ENCODE measurements at regions not wholly inside any gene's neighbourhood (a gene's known extent, or its start where the extent isn't known, plus 50 kb on each side); places are given as distances from the start of the nearest gene placed in this dataset.

- H3K27me3 Mint-ChIP-seq (ENCODE audit: low read depth), result no peaks in the 10 kb centered on the region
- TF ChIP-seq, protein P1, sequence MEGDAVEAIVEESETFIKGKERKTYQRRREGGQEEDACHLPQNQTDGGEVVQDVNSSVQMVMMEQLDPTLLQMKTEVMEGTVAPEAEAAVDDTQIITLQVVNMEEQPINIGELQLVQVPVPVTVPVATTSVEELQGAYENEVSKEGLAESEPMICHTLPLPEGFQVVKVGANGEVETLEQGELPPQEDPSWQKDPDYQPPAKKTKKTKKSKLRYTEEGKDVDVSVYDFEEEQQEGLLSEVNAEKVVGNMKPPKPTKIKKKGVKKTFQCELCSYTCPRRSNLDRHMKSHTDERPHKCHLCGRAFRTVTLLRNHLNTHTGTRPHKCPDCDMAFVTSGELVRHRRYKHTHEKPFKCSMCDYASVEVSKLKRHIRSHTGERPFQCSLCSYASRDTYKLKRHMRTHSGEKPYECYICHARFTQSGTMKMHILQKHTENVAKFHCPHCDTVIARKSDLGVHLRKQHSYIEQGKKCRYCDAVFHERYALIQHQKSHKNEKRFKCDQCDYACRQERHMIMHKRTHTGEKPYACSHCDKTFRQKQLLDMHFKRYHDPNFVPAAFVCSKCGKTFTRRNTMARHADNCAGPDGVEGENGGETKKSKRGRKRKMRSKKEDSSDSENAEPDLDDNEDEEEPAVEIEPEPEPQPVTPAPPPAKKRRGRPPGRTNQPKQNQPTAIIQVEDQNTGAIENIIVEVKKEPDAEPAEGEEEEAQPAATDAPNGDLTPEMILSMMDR (conservative IDR thresholded peaks at IDR 0.05), result no peak
- H3K27ac Mint-ChIP-seq (ENCODE audit: unreplicated experiment), result no peak overlapping the region
- peaks cover 19% of the 10 kb centered on the region for H3K9me3 Mint-ChIP-seq
- no peak for DNase-seq (ENCODE audit: low read depth, low spot score)
- no peak overlapping the region for H3K4me3 Mint-ChIP-seq
- peaks cover 2% of the 10 kb centered on the region for H3K36me3 Mint-ChIP-seq (ENCODE audit: low read depth)
- H3K4me1 Mint-ChIP-seq, result no peaks in the 10 kb centered on the region
Observed at GRCh38 chr4:45094684-45095083, 368.3 kb upstream of the GNPDA2 start.

GRCh38 chr4:45082101-45082500, 355.7 kb upstream of the GNPDA2 start:
- no peak overlapping the region for H3K4me3 Mint-ChIP-seq
- no peak for DNase-seq (ENCODE audit: low read depth, low spot score)
- no peaks in the 10 kb centered on the region for H3K36me3 Mint-ChIP-seq (ENCODE audit: low read depth)
- no peak overlapping the region for H3K27ac Mint-ChIP-seq (ENCODE audit: unreplicated experiment)
- H3K27me3 Mint-ChIP-seq (ENCODE audit: low read depth), result peaks cover 3% of the 10 kb centered on the region
- H3K4me1 Mint-ChIP-seq, result peaks cover 6% of the 10 kb centered on the region
- H3K9me3 Mint-ChIP-seq, result peaks cover 4% of the 10 kb centered on the region
- TF ChIP-seq, protein P1 (conservative IDR thresholded peaks at IDR 0.05), result no peak

GRCh38 chr4:45079616-45080015, 353.3 kb upstream of the GNPDA2 start:
- Mint-ChIP-seq H3K27ac (ENCODE audit: unreplicated experiment) (no peak overlapping the region), H3K4me1 (peaks cover 6% of the 10 kb centered on the region), H3K27me3 (ENCODE audit: low read depth) (no peaks in the 10 kb centered on the region), H3K9me3 (peaks cover 4% of the 10 kb centered on the region), H3K36me3 (ENCODE audit: low read depth) (no peaks in the 10 kb centered on the region), H3K4me3 (no peak overlapping the region)
- DNase-seq (ENCODE audit: low read depth, low spot score), result no peak
- TF ChIP-seq, protein P1 (conservative IDR thresholded peaks at IDR 0.05), result no peak

DNA sequence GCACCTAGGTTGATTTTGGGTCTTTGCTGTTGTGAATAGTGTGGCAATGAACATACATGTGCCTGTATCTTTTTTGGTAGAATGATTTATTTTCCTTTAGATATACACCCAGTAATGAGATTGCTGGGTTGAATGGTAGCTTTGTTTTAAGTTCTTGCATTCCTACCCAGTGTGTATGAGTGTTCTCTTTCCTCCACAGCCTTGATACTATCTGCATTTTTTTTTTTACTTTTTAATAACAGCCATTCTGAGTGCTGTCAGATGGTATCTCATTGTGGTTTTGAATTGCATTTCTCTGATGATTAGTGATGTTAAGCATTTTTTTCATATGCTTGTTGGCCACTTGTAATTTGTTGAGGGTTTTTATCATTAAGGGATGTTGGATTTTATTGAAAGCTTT, 351.8 kb upstream of the GNPDA2 start:
- DNase-seq (ENCODE audit: low read depth, low spot score), result no peak
- H3K27me3 Mint-ChIP-seq (ENCODE audit: low read depth), result no peaks in the 10 kb centered on the region
- H3K4me3 Mint-ChIP-seq, result no peak overlapping the region
- H3K4me1 Mint-ChIP-seq, result peaks cover 6% of the 10 kb centered on the region
- TF ChIP-seq, protein P1 (conservative IDR thresholded peaks at IDR 0.05), result no peak
- no peak overlapping the region for H3K27ac Mint-ChIP-seq (ENCODE audit: unreplicated experiment)
- no peaks in the 10 kb centered on the region for H3K36me3 Mint-ChIP-seq (ENCODE audit: low read depth)
- peaks cover 4% of the 10 kb centered on the region for H3K9me3 Mint-ChIP-seq

GRCh38 chr4:45072981-45073380, 346.6 kb upstream of the GNPDA2 start:
- Mint-ChIP-seq H3K4me3 (no peak overlapping the region), H3K36me3 (ENCODE audit: low read depth) (no peaks in the 10 kb centered on the region), H3K4me1 (no peaks in the 10 kb centered on the region), H3K9me3 (peaks cover 6% of the 10 kb centered on the region), H3K27me3 (ENCODE audit: low read depth) (no peaks in the 10 kb centered on the region), H3K27ac (ENCODE audit: unreplicated experiment) (no peak overlapping the region)
- TF ChIP-seq, protein P1 (conservative IDR thresholded peaks at IDR 0.05), result no peak
- no peak for DNase-seq (ENCODE audit: low read depth, low spot score)

DNA sequence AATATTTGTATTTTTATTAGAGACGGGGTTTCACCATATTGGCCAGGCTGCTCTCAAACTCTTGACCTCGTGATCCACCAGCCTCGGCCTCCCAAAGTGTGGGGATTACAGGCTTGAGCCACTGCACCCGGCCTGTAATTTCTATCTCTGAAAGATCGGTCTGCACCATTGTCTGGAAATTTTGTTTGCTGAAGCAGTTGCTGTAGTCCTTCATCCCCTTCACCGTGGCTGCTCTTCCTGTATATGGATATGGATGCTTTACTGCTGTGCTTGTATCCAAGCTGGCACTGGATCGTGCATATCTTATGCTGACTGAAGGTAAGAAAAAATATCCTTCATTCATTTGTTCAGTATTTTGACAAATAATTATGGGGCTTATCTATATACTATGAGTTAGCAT, 338.4 kb upstream of the GNPDA2 start:
- Mint-ChIP-seq H3K9me3 (peaks cover 11% of the 10 kb centered on the region), H3K27ac (ENCODE audit: unreplicated experiment) (no peak overlapping the region)
- DNase-seq (ENCODE audit: low read depth, low spot score), result no peak

More for the DNA sequence above, 338.4 kb upstream of the GNPDA2 start:
- H3K36me3 Mint-ChIP-seq (ENCODE audit: low read depth), result no peaks in the 10 kb centered on the region
- no peaks in the 10 kb centered on the region for H3K4me1 Mint-ChIP-seq
- H3K4me3 Mint-ChIP-seq, result no peak overlapping the region
- H3K27me3 Mint-ChIP-seq (ENCODE audit: low read depth), result no peaks in the 10 kb centered on the region
- TF ChIP-seq, protein P1 (conservative IDR thresholded peaks at IDR 0.05), result no peak
